ENCODE measurements at regions not wholly inside any gene's neighbourhood (a gene's known extent, or its start where the extent isn't known, plus 50 kb on each side); places are given as distances from the start of the nearest gene placed in this dataset.

DNA sequence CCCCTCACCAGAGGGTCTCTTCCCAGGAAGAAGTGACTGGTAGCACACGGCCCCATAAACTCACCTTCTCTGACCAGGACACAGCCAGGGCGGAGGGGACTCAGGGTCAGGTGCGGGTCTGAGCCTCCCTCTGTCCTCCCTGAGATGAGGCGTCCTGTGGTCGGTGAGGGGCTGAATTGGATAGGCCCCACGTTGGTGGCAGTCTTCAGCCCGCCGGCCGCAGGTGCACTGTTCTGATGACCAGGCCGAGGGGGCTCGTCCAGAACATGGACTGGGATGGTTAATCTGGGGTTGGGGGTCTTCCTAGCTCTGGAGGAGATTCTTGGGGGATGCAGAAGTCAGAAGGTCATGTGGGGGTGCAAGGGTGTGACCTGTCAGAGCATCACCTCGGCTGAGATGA lies 102.2 kb upstream of the PPP1R26 start:
- H3K27ac ChIP-seq: no peak overlapping the region
- intact Hi-C loops (cut with DNase I): no loop called here
- DNase-seq (peak in 1 of 4 donors; percentile 65), ATAC-seq (no peak)
- H3K4me3 ChIP-seq: no peak overlapping the region
- H3K27me3 ChIP-seq: peaks cover 0 to 57% of the 10 kb centered on the region in 2 donors
- TF ChIP-seq, protein P1, sequence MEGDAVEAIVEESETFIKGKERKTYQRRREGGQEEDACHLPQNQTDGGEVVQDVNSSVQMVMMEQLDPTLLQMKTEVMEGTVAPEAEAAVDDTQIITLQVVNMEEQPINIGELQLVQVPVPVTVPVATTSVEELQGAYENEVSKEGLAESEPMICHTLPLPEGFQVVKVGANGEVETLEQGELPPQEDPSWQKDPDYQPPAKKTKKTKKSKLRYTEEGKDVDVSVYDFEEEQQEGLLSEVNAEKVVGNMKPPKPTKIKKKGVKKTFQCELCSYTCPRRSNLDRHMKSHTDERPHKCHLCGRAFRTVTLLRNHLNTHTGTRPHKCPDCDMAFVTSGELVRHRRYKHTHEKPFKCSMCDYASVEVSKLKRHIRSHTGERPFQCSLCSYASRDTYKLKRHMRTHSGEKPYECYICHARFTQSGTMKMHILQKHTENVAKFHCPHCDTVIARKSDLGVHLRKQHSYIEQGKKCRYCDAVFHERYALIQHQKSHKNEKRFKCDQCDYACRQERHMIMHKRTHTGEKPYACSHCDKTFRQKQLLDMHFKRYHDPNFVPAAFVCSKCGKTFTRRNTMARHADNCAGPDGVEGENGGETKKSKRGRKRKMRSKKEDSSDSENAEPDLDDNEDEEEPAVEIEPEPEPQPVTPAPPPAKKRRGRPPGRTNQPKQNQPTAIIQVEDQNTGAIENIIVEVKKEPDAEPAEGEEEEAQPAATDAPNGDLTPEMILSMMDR (IDR thresholded peaks at IDR 0.05): no peak
- H3K9me3 ChIP-seq: peaks cover 0 to 2% of the 10 kb centered on the region in 2 donors
- H3K4me1 ChIP-seq: no peaks in the 10 kb centered on the region
- H3K36me3 ChIP-seq: no peaks in the 10 kb centered on the region

DNA sequence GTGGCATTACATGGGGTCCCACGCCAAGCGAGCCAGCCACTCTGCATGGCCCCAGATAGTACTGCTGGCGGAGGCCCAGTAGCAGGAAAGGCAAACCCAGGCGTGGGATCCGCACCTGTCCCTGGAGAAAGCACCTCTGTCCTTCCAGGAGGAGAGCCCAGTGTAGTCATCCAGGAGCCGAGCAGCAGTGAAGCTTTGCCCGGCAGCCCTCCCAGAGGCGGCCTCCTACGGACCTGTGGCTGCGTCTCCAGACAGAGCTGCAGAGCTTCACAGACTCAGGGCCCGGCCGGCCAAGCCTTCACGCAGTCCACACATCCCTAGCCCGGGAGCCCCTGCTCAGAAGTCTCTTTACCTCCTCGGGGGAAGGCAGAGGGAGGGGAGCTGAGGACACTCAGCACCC lies 100.8 kb upstream of the PPP1R26 start:
- H3K27me3 ChIP-seq: peaks cover 0 to 47% of the 10 kb centered on the region in 2 donors
- no peak overlapping the region for H3K4me3 ChIP-seq
- TF ChIP-seq, protein P1 (IDR thresholded peaks at IDR 0.05): no peak
- H3K9me3 ChIP-seq: peaks cover 0 to 2% of the 10 kb centered on the region in 2 donors
- H3K27ac ChIP-seq: no peak overlapping the region
- intact Hi-C loops (cut with DNase I): no loop called here
- H3K4me1 ChIP-seq: no peaks in the 10 kb centered on the region
- peak in 1 of 4 donors; percentile 74 for DNase-seq
- no peak for ATAC-seq
- H3K36me3 ChIP-seq: no peaks in the 10 kb centered on the region

DNA sequence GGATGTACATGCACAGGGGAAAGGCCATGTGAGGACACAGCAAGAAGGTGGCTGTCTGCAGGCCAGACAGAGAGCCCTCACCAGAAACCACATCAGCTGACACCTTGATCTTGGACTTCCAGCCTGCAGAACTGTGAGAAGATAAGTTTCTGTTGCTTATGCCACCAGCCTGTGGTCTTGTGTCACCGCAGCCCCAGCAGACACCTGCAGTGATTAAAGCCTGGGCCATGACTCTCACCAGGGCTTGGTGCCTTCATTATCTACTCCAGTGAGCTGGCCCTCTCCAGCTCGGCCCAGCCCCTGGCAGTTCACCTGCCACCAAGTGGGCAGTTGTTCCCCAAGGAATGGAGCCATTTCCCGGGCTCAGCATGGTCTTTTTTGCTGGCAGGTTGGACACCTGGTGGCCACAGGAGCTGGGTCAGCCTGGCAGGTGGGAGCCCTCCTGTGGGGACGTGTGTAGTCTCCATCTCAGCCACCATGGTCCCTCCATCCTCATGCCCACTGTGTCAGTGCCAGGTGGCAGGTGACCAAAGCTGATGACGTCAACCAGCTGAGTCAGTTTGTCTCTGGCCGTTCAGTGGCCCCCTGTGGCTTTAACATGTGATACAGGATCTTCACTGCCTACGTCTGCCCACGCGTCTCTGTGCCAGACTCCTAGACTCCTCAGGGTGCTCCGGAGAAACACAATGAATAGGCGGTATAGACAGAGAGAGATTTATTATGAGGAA lies 99.9 kb upstream of the PPP1R26 start:
- intact Hi-C loops (cut with DNase I): no loop called here
- ATAC-seq: no peak
- TF ChIP-seq, protein P1 (IDR thresholded peaks at IDR 0.05): no peak
- H3K27ac ChIP-seq: no peak overlapping the region
- peak in 1 of 4 donors; percentile 37 for DNase-seq
- H3K27me3 ChIP-seq: peaks cover 0 to 46% of the 10 kb centered on the region in 2 donors
- no peaks in the 10 kb centered on the region for H3K4me1 ChIP-seq
- no peak overlapping the region for H3K4me3 ChIP-seq
- no peaks in the 10 kb centered on the region for H3K36me3 ChIP-seq
- H3K9me3 ChIP-seq: peaks cover 0 to 2% of the 10 kb centered on the region in 2 donors

DNA sequence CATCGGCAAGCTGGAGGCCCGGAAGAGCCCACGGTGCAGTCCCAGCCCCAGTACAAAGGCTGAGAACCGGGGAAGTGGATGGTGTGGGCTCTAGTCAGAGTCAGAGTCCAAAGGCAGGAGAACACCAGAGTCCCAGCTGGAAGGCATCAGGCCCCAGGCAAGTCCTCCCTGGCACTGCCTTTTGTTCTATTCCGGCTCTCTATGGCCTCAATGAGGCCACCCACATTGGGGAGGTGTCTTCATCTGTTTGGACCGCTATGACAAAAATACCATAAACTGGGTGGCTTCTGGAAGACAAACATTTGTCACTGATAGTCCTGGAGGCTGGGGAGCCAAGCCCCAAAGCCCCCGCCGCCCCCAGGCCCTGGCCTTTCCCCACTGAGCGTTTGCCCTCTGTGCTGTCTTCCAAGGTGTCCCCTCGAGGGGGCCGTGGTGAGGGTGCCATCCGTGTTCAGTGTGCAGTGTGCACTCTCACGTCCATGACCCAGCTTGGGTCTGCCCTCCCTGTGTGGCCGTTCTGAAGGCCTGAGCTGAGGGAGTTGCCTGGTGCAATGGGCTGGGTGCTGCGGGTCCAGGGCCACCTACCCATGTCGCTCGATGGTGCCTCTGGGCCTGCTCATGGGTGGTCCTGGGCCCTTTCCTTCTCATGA lies 99.1 kb upstream of the PPP1R26 start:
- TF ChIP-seq, protein P1 (IDR thresholded peaks at IDR 0.05): no peak
- Histone ChIP-seq H3K9me3 (peaks cover 0 to 2% of the 10 kb centered on the region in 2 donors), H3K36me3 (no peaks in the 10 kb centered on the region), H3K4me1 (no peaks in the 10 kb centered on the region), H3K27me3 (peaks cover 0 to 39% of the 10 kb centered on the region in 2 donors), H3K27ac (no peak overlapping the region), H3K4me3 (no peak overlapping the region)
- ATAC-seq (no peak), DNase-seq (peak in 1 of 4 donors; percentile 66)
- intact Hi-C loops (cut with DNase I): no loop called here

DNA sequence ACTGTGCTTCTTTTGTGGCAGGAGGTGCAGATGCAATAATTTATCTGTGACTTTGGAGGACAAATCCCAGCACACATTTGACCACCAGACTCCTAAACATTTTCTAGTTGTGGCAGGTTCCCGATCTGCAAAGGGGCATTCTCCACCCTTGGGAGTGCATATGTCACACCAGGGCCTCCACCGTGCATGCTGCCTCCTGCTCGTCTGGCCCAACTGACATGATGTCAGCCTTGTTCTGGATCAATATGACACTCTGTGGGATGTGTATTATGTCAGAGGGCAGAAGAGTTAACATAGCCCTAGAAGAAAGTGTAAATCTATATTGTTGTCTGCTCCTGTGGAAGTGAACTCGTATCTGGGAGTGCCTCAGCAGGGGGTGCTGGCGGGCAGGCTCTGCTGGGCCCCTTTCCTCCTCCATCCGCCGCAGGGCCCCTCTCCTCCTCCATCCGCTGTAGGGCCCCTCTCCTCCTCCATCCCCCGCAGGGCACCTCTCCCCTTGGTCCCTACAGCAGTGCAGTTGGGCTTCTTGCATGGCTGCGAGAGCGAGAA lies 97.7 kb upstream of the PPP1R26 start:
- ATAC-seq: no peak
- Histone ChIP-seq H3K36me3 (no peaks in the 10 kb centered on the region), H3K9me3 (peaks cover 0 to 2% of the 10 kb centered on the region in 2 donors), H3K27me3 (peaks cover 0 to 31% of the 10 kb centered on the region in 2 donors), H3K4me3 (no peak overlapping the region), H3K4me1 (no peaks in the 10 kb centered on the region), H3K27ac (no peak overlapping the region)
- intact Hi-C loops (cut with DNase I): no loop called here
- TF ChIP-seq, protein P1 (IDR thresholded peaks at IDR 0.05): no peak
- DNase-seq: peak in 1 of 4 donors; percentile 45
